Heart left ventricle (tissue), 13 donors: ENCODE measurements at regions not wholly inside any gene's neighbourhood (a gene's known extent, or its start where the extent isn't known, plus 50 kb on each side); places are given as distances from the start of the nearest gene placed in this dataset.

ENCODE experiments used
- CTCF ChIP-seq, 12 donors: fragments of 200-600 bp; sonication (generic) in 4 of 12; IDR thresholded peaks; one replicate each; pipeline versions ENCODE4 v1.5.0 to v1.8.0; 2018 to 2022; ENCODE audit warnings: antibody characterized with exemption in 12 of 12, mild to moderate bottlenecking in 5 of 12
- POLR2A ChIP-seq, 2 donors: fragments of 450-650 bp; IDR thresholded peaks; one replicate each; pipeline ENCODE4 v1.6.1; 2017; ENCODE audit warnings: antibody characterized with exemption in 2 of 2, mild to moderate bottlenecking in 2 of 2, moderate library complexity in 2 of 2
- donor health status: ischemic (EF 13 %, LVEDD 7.1; RV severe dilation, severe dysfunction).
- donor health status: DM: no; HTN: yes; CAD: no.
- donor health status: DM: no; HTN: no; CAD: no.
- donor health status: ischemic (EF 25% LVEDD 6.9; RV normal size, moderate dysfunction).
- donor health status: ischemic (EF 25% LVEDD 5.7; RV mildly dilated, moderate dysfunction).
- donor health status: ischemic (EF 35%, LVEDD 5.7; RV mildly dilated, moderate dysfunction).
- donor health status: nonischemic (EF 11% LVEDD 7.7; RV severe dilation, severe dysfunction).
- donor health status: DM: yes; HTN: yes; CAD: no.
- donor health status: PGD.
- donor health status: ischemic (EF 29% LVEDD 5.4; RV normal size, mild dysfunction).
- donor health status: nonischemic (EF 23%, LVEDD 6.1; RV moderate dilation, normal function).

- TF ChIP-seq CTCF (IDR thresholded peaks at IDR 0.05) (no peak), POLR2A (IDR thresholded peaks at IDR 0.05) (no peak)
These were observed 95.8 kb upstream of the MYCBP2 start for GRCh38 chr13:77422724-77423123.
